Activated CD8-positive, alpha-beta T cell treated with anti-CD3 and anti-CD28 coated beads for 36 hours (primary cell): ENCODE measurements at regions not wholly inside any gene's neighbourhood (a gene's known extent, or its start where the extent isn't known, plus 50 kb on each side); places are given as distances from the start of the nearest gene placed in this dataset.

Source experiments
- ATAC-seq: fragments of 200-7000 bp; cut with Tn5 transposase; one replicate; pipeline ENCODE4 v1.10.0; 2021; ENCODE audit warnings: mild to moderate bottlenecking, moderate library complexity
- CTCF ChIA-PET: fragments of 350-600 bp; sonication (Branson Sonifier 250); formaldehyde crosslinking; loops from one replicate; lab custom pipeline; 2021; ENCODE audit warnings: antibody characterized with exemption; lab: Charles Lee
- POLR2A ChIA-PET: fragments of 350-600 bp; sonication (Branson Sonifier 250); formaldehyde crosslinking; loops from one replicate; lab custom pipeline; 2021; ENCODE audit warnings: antibody characterized with exemption; lab: Charles Lee
- DNase-seq: peaks from one replicate; pipeline ENCODE4 v3.0.0-alpha.2; 2020
- H3K27ac Mint-ChIP-seq: one replicate; pipeline ENCODE4 v1.8.0; 2021; ENCODE audit warnings: mild to moderate bottlenecking, mixed read lengths
- H3K27me3 Mint-ChIP-seq: one replicate; pipeline ENCODE4 v1.8.0; 2021; ENCODE audit warnings: mixed read lengths
- H3K36me3 Mint-ChIP-seq: one replicate; pipeline ENCODE4 v1.8.0; 2021; ENCODE audit warnings: low read depth, mixed read lengths
- H3K4me1 Mint-ChIP-seq: one replicate; pipeline ENCODE4 v1.8.0; 2021; ENCODE audit warnings: low read depth, mixed read lengths
- H3K4me3 Mint-ChIP-seq: one replicate; pipeline ENCODE4 v1.8.0; 2021; ENCODE audit warnings: mild to moderate bottlenecking, moderate library complexity, mixed read lengths
- H3K9me3 Mint-ChIP-seq: one replicate; pipeline ENCODE4 v1.8.0; 2021; ENCODE audit warnings: mixed read lengths
- CTCF ChIP-seq: fragments of 200-600 bp; IDR thresholded peaks from one replicate; pipeline ENCODE4 v1.8.0; 2022; ENCODE audit warnings: antibody characterized with exemption, mild to moderate bottlenecking
- intact Hi-C: fragments of 100-400 bp; cut with micrococcal nuclease; formaldehyde crosslinking; loops from one replicate; pipeline ENCODE4 v1.10.0; 2022

DNA sequence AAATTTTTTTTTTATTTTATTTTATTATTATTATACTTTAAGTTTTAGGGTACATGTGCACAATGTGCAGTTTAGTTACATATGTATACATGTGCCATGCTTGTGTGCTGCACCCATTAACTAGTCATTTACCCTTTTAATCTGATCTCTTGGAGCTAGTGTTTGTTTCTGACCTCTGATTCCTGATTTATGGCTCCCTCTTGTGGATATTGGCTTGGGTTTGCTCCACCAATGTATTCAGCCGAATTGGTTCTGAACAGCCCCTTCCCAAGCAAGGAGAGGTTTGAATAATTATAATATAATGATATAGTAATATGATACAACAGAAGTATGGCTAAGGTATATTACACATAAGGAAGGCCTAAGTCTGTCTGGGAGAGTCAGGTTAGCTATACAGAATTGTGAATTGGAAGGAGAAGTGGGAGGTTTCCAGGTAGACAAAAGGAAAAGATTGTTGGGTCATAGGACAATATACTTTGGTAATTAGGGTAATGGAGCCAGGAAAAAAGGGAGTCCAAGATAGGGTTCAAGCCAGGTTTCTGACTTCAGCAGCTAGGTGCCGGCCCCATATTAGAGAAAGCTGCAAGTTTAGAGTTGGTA is 53.1 kb upstream of the HMCN1 start:
- Mint-ChIP-seq H3K4me1 (peaks cover 21% of the 10 kb centered on the region), H3K27me3 (no peaks in the 10 kb centered on the region), H3K4me3 (no peak overlapping the region), H3K27ac (no peak overlapping the region), H3K9me3 (no peaks in the 10 kb centered on the region), H3K36me3 (no peaks in the 10 kb centered on the region)
- intact Hi-C loops = no loop called here
- peak; percentile 71 for ATAC-seq
- peak; percentile 22 for DNase-seq
- CTCF ChIA-PET = interaction anchor here (0.6 to 4.5 kb wide), 44 partner anchors 10 to 876 kb away, joined by 3 to 52 read pairs (median 4); partner anchors contain the start of genes IVNS1ABP, SWT1 and TRMT1L
- POLR2A ChIA-PET = interaction anchor here (0.7 to 0.9 kb wide), 4 partner anchors 45 to 367 kb away, joined by 3 to 4 read pairs (median 4); no protein-coding TSS in a partner anchor
- peak; percentile 68 for TF ChIP-seq CTCF

DNA sequence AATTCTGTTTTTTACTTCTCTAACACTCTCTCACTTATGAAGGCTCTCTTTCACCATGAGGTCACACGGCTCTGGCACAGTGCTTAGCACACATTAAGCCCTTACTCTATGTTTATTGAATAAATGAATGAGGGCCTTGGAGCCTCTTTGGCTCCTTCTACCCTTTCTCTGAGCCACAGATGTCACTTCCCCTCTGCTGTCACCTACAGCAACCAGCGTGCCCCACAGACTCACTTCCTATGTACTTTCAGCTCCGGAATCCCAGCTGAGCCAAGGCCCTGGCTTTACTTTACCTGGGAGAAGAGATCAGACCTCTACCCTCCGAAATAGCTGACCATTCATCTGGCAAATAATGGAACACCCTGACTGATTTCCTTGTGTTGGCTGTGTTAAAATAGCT is 53.7 kb upstream of the HMCN1 start:
- POLR2A ChIA-PET = interaction anchor here (0.6 to 0.9 kb wide), 5 partner anchors 44 to 366 kb away, joined by 3 to 4 read pairs (median 3); no protein-coding TSS in a partner anchor
- DNase-seq = peak; percentile 29
- ATAC-seq = peak; percentile 57
- Mint-ChIP-seq H3K36me3 (no peaks in the 10 kb centered on the region), H3K4me1 (peaks cover 22% of the 10 kb centered on the region), H3K4me3 (no peak overlapping the region), H3K9me3 (no peaks in the 10 kb centered on the region), H3K27me3 (no peaks in the 10 kb centered on the region), H3K27ac (peak overlapping the region; percentile 16)
- no peak for TF ChIP-seq CTCF
- CTCF ChIA-PET = interaction anchor here (0.6 to 4.5 kb wide), 44 partner anchors 10 to 875 kb away, joined by 3 to 52 read pairs (median 4); partner anchors contain the start of genes IVNS1ABP, SWT1 and TRMT1L
- intact Hi-C loops = no loop called here

GRCh38 chr1:185679220-185679619 is 55.0 kb upstream of the HMCN1 start:
- DNase-seq (no peak), ATAC-seq (no peak)
- H3K27me3 Mint-ChIP-seq = no peaks in the 10 kb centered on the region
- ChIA-PET POLR2A (interaction anchor here (0.8 kb wide), 1 partner anchor 362 kb away, joined by 4 read pairs; the partner anchor contains the start of gene IVNS1ABP), CTCF (interaction anchor here (0.8 to 4.5 kb wide), 7 partner anchors 9 to 509 kb away, joined by 3 to 52 read pairs (median 18); no protein-coding TSS in a partner anchor)
- no peak overlapping the region for H3K4me3 Mint-ChIP-seq
- no peaks in the 10 kb centered on the region for H3K9me3 Mint-ChIP-seq
- no peak overlapping the region for H3K27ac Mint-ChIP-seq
- TF ChIP-seq CTCF = no peak
- no peaks in the 10 kb centered on the region for H3K36me3 Mint-ChIP-seq
- peaks cover 32% of the 10 kb centered on the region for H3K4me1 Mint-ChIP-seq
- intact Hi-C loops = loop anchor here (10.0 kb wide), 3 partner anchors 114 to 444 kb away; no protein-coding TSS in a partner anchor

DNA sequence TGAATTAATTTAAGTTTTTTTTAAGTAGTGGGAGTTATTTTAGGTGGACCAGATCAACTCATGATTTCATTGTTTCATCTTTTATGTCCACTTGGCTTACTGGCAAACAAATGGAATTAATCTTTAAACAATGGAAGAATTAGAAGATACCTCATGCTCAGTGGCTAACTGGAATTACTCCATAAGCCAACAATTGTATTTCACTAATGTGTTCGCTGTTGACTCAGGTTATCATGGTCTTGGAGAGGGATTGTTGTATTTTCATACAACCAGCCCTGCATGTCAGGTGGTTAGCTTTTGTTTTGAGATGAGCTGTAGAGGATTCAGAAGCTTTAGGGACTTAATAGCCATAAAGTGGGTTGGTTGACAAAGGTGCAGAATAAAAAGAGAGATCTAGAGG is 57.2 kb upstream of the HMCN1 start:
- Mint-ChIP-seq H3K27me3 (no peaks in the 10 kb centered on the region), H3K4me1 (peaks cover 42% of the 10 kb centered on the region), H3K27ac (no peak overlapping the region), H3K36me3 (peaks cover 2% of the 10 kb centered on the region), H3K4me3 (no peak overlapping the region), H3K9me3 (no peaks in the 10 kb centered on the region)
- intact Hi-C loops = loop anchor here (10.0 kb wide), 3 partner anchors 112 to 442 kb away; no protein-coding TSS in a partner anchor
- CTCF ChIA-PET = interaction anchor here (0.8 kb wide), 2 partner anchors 117 to 507 kb away, joined by 3 read pairs; no protein-coding TSS in a partner anchor
- no peak for TF ChIP-seq CTCF
- POLR2A ChIA-PET = no interaction called here
- DNase-seq (no peak), ATAC-seq (no peak)

GRCh38 chr1:185674201-185674600 is 60.0 kb upstream of the HMCN1 start:
- H3K27ac Mint-ChIP-seq = peak overlapping the region; percentile 47

More at GRCh38 chr1:185674201-185674600, 60.0 kb upstream of the HMCN1 start:
- ChIA-PET POLR2A (no interaction called here), CTCF (interaction anchor here (0.8 to 1.8 kb wide), 5 partner anchors 22 to 869 kb away, joined by 3 to 7 read pairs (median 3); partner anchors contain the start of gene IVNS1ABP)
- peaks cover 2% of the 10 kb centered on the region for H3K36me3 Mint-ChIP-seq
- no peaks in the 10 kb centered on the region for H3K9me3 Mint-ChIP-seq
- intact Hi-C loops = loop anchor here (10.0 kb wide), 3 partner anchors 109 to 439 kb away; no protein-coding TSS in a partner anchor
- peak overlapping the region; percentile 34 for H3K4me3 Mint-ChIP-seq
- H3K4me1 Mint-ChIP-seq = peaks cover 35% of the 10 kb centered on the region
- no peak for TF ChIP-seq CTCF
- no peaks in the 10 kb centered on the region for H3K27me3 Mint-ChIP-seq
- no peak for DNase-seq
- peak; percentile 60 for ATAC-seq
